ENCODE measurements at regions not wholly inside any gene's neighbourhood (a gene's known extent, or its start where the extent isn't known, plus 50 kb on each side); places are given as distances from the start of the nearest gene placed in this dataset.

DNA sequence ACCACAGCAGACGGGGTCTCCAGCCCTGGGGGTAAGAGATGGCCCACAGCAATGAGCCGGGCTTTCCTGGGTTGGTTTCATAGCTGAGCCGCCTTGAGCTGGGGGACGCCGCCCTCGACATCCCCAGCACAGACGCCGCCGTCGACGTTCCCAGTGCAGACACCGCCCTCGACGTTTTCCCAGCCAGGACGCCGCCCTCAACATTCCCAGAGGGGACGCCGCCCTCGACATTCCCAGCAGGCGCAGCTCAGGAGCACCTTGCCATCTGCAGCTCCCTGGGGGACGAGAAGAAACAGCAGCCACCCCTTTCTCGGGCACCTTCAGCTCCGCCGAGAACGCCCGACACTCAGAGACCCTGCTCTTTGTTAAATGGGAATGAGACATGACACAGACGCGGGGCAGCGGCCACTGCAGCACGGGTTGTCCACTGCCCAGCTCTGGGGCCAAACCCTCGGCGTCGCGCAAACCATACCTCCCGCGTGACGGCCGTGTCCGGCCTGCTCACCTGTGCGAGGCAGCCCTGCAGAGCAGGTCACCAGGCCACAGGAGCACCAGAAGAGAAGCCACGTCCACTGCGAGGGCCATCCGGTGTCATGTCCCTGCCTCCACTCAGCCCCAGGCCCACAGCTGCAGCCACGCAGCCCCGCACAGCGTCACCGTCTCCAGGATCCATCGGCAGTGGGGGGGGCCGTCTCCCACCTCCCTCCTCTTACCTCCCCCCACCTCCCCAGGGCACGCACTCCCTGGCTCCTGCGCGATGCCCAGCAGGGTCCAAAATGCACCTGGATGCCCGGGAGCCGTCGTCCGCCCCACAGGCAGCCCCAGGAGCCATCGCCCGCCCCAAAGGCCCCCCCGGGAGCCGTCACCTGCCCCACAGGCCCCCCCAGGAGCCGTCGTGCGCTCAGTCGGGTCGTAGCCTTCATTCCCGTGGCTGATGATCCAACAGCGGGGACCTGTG, 77.4 kb upstream of the GALNT9 start:
- no peak for DNase-seq

- DNase-seq, result no peak
Observed at GRCh38 chr12:132405742-132406251, 76.4 kb upstream of the GALNT9 start.

GRCh38 chr12:132404951-132405741, 75.8 kb upstream of the GALNT9 start:
- no peak for DNase-seq

DNA sequence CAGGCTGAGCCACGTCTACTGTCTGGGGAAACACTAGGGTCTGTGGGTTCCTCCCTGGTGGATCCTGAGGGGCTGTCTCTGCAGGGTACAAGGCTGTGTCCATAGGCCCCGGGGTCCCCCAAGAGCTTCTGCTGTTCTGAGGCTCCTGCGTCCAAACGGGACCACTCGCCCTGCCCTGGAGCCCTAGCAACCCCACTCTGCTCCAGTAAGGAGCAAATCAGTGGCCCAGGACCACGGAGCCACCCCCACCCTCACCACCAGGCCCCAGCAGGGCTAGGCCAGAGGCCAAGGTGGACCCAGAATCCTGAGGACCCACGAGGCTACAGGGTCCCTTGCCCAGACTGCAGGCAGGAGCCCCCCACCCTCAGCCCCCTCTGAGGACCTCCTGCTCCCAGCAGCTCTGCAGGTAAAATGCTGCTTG, 75.1 kb upstream of the GALNT9 start:
- no peak for DNase-seq

- DNase-seq, result no peak
Observed at GRCh38 chr12:132403636-132404434, 74.4 kb upstream of the GALNT9 start.

DNA sequence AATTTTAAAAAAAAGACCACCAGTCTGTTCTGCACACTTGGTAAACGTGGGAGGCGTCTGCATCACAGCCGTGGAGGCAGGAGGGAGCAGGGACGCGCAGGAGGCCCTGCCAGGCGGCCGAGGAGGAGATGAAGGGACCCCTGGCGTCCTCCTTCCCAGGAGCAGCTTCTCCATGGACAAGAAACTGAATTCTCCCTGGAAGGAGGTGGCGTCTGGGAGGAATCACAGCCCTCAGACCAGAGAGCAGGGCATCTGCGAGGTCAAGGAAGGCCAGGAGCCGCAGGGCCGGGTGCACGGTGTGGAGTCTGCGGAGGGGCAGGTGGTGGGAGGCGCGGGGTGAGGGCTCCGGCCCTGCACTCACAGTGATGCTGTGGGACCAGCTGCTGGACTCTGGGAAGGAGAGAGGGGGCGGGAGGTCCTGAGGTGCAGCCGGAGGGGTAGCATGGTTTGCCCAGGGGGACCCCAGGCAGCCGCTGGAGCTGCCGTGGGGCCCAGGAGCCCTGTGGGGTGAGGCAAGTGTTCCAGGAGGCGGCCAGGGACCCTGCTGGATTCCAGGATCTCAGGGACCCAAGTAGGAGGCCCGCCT, 73.5 kb upstream of the GALNT9 start:
- DNase-seq, result no peak

- DNase-seq, result no peak
Observed at GRCh38 chr12:132401982-132402381, 72.6 kb upstream of the GALNT9 start.

GRCh38 chr12:132400011-132400641, 70.7 kb upstream of the GALNT9 start:
- no peak for DNase-seq

- no peak for DNase-seq
Observed at GRCh38 chr12:132399092-132400010, 70.0 kb upstream of the GALNT9 start.

- no peak for DNase-seq
Observed at GRCh38 chr12:132398386-132398991, 69.1 kb upstream of the GALNT9 start.

GRCh38 chr12:132397934-132398385, 68.6 kb upstream of the GALNT9 start:
- no peak for DNase-seq

DNA sequence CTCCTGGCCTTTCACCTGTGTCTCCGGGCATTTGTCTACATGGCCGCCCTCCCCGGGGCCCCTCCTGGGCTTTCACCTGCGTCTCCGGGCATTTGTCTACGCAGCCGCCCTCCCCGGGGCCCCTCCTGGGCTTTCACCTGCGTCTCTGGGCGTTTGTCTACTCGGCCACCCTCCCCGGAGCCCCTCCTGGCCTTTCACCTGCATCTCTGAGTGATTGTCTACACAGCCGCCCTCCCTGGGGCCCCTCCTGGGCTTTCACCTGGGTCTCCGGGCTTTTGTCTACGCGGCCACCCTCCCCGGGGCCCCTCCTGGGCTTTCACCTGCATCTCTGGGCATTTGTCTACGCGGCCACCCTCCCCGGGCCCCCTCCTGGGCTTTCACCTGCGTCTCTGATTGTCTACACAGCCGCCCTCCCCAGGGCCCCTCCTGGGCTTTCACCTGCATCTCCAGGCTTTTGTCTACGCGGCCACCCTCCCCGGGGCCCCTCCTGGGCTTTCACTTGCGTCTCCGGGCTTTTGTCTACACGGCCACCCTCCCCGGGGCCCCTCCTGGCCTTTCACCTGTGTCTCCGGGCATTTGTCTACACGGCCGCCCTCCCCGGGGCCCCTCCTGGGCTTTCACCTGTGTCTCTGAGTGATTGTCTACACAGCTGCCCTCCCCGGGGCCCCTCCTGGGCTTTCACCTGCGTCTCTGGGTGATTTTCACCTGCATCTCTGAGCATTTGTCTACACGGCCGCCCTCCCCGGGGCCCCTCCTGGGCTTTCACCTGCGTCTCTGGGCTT, 68.0 kb upstream of the GALNT9 start:
- no peak for DNase-seq

- no peak for DNase-seq
Observed at GRCh38 chr12:132396657-132397056, 67.3 kb upstream of the GALNT9 start.

DNA sequence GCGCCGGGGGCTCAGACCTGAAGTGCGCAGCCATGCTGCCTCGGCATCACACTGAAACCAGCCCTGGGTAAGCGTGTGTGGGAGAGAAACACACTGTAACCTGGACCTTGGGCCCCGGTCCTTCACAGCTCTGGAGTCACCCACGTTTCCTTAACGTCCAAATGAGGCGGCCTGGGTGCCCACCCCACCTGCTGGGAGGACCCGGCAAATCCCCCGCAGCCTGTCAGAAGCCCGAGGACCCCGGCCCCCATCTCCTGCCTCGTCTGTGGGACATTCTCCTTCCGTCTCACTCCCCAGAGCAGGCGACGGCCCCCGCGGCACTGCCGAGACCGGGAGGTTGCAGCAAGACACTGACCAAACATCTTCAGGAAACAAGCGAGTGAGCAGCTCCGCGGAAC, 66.5 kb upstream of the GALNT9 start:
- no peak for DNase-seq

GRCh38 chr12:132395192-132395907, 66.0 kb upstream of the GALNT9 start:
- no peak for DNase-seq

GRCh38 chr12:132393991-132394949, 64.9 kb upstream of the GALNT9 start:
- no peak for DNase-seq

DNA sequence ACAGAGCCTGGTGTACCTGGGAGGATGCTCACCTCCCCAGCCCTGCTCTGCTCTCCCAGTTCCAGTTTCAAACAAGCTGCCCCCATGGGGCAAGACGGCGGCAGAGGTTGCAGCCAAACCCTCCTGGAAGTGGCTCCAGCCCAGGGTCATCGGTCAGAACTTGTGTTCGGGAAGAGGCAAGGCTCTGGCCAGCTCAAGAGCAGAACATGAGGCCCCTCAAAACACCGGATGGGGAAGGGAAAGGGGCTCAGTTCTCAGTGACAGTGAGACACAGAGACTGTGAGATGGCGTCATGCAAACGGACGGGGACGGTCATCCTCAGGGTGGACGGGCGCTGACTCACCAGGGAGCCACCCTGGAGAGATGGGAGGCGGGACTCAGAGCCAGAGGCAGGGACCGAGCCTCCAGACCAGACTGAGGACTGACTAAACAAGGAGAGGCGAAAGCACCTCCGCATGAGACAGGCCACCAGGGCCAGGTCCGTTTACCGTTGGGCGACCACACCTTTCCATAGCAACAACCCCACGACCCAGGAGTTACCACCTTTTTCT, 63.9 kb upstream of the GALNT9 start:
- no peak for DNase-seq
